Esophagus muscularis mucosa (tissue), 4 donors: ENCODE measurements at regions not wholly inside any gene's neighbourhood (a gene's known extent, or its start where the extent isn't known, plus 50 kb on each side); places are given as distances from the start of the nearest gene placed in this dataset.

Experiments used
- CTCF ChIP-seq, 3 experiments: fragments of 200-600 bp in 2 of 3; fragments of 450-650 bp in 1 of 3; sonication (generic) in 2 of 3; IDR thresholded peaks; one replicate each; pipeline ENCODE4 v1.5.1; 2017 to 2019; ENCODE audit warnings: antibody characterized with exemption in 3 of 3, mild to moderate bottlenecking in 2 of 3, moderate library complexity in 1 of 3
- EP300 ChIP-seq: sonication (generic); formaldehyde crosslinking; IDR thresholded peaks from one replicate; pipeline ENCODE4 v1.6.1; 2017; ENCODE audit warnings: antibody characterized with exemption
- POLR2A ChIP-seq: fragments of 450-650 bp; IDR thresholded peaks from one replicate; pipeline ENCODE4 v1.6.1; 2017; ENCODE audit warnings: antibody characterized with exemption, moderate library complexity, mild to moderate bottlenecking, low read depth
- POLR2AphosphoS5 ChIP-seq, 2 donors: sonication (generic); formaldehyde crosslinking; IDR thresholded peaks; one replicate each; pipeline ENCODE4 v1.6.1; 2017; ENCODE audit warnings: antibody characterized with exemption in 2 of 2

DNA sequence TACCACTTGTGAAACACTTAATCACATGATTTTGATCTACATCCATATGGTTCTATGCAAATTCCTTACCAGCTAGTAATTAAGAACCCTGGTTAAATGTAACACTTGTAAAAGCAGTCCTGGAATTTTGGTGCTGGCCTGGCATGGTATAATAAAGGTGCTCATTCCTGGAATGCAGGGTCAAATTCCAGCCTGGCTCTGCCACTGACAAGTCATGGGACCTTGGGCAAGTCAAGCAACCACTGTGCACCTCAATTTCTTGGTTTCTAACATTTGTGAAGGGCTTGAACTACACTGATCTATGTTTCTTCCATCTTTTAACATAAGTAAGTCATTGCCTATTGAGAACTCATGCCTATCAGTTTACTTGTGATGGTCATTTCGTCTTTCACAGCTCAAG is 91.9 kb upstream of the PIK3CG start:
- no peak for TF ChIP-seq CTCF (IDR thresholded peaks at IDR 0.05)
- TF ChIP-seq POLR2A = no peak
- no peak for TF ChIP-seq POLR2AphosphoS5 (IDR thresholded peaks at IDR 0.05)
- TF ChIP-seq EP300 = no peak
